HuH-7 (cell line): ENCODE measurements at regions not wholly inside any gene's neighbourhood (a gene's known extent, or its start where the extent isn't known, plus 50 kb on each side); places are given as distances from the start of the nearest gene placed in this dataset.
A peak's percentile ranks its signal among the peaks of the same experiment; 100 is the strongest.
"Not testable (repeated sequence)": the region's sequence is repeated elsewhere in the genome, so short reads cannot be mapped to it uniquely, and the experiment has no call there.

ENCODE experiments used
- DNase-seq: peaks from one replicate; pipeline ENCODE4 v3.0.0; 2011; ENCODE audit warnings: low spot score

DNA sequence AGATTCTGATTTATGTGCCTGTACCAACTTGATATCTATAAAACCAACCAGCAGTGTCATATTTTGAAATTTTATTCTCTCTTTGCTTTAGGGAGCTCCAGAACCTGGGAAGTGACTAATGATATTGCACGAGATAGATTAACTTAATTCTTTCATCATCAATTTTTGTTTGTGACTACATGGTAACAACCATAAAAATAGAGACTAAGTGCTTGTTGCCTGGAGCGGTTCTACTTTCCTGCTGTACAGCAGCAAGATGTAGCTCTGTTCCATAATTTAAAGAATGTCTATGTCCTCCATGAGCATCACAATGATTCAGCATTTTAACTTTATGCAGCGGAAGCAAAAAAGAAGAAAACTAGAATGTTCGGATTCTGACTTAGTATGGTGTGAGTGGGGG lies 275.6 kb downstream of the KLF5 start:
- no peak for DNase-seq

- DNase-seq: no peak
Measured at GRCh38 chr13:73331556-73331955, 272.8 kb downstream of the KLF5 start.

GRCh38 chr13:73329355-73329754 lies 270.6 kb downstream of the KLF5 start:
- DNase-seq: no peak

DNA sequence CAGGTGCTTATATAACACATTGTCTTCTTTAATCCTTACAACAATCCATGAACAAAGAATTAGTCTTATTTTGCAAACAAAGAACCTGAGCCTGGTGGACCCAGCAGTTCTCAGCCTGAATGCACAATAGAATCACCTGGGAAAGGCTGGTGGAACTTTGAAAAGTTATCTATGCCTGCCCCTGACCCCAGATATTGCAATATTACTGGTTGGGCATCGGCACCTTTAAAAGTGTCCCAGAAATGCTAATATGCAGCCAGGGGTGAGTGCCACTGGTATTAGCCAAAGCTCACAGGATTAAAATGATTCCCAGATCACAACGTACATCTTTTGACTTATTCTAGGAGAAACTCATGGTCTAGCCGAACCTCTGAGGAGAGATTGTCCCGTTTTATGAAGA lies 268.8 kb downstream of the KLF5 start:
- DNase-seq: no peak

GRCh38 chr13:73325723-73326558 lies 267.1 kb downstream of the KLF5 start:
- peak; percentile 16 for DNase-seq

DNA sequence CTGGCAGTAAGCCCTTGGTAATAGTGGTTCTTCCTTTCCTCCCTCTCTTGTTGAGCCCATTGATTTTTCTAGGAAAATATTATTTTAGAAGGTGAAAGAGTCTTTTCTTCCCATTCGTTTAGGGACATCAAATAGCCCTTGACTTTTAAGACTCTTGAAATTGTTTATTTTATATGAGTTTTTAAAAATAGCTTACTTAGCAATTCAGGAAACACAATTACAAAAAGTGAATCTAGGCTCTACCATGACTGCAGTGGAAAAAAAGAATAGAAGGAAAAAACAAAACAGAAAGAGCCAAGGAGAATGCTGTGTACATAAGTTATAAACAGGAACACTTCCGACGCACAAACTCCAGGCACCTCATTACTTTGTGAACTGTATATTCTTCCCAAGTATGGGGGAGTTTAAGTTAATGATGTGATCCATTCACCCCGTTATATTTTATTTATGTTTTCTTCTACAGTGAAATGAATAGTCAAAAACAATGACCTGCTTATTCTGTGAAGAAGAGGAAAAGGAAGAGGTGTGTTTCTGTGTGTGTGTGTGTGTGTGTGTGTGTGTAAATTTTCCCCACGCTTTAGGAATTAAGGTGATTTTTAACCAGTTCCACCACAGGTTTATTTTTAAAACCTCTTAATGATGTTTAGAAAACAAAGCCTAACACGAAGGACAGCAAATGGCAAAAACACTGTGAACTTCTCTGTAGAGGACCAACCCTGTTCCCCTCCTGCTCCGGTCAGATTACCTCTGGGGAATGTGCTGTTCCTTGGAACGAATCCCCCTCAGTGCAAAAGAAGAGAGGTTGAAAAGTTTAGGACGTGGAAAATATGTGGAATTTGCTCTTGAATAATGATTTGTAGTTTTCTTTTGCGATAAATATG lies 266.3 kb downstream of the KLF5 start:
- no peak for DNase-seq

DNA sequence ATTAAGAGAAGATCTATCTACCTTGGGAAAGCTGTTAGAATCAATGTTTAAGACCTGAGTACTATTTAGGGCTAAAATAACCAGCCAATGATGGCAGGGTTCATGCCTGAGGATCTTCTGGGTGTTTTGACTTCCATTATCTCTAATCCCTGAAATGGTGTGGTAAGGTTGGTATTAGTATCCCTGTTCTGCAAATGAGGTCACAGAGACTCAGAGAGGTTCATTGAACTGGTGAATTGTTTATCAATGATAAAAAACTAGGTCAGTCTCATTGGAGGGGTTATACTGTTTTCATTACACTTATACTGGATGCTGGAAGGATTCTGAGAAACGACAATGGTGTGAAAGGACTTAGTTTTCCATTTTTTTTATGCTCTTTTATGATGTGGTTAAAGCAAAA lies 264.8 kb downstream of the KLF5 start:
- DNase-seq: no peak

- no peak for DNase-seq
Measured at GRCh38 chr13:73321043-73321442, 262.2 kb downstream of the KLF5 start.

GRCh38 chr13:73317140-73317539 lies 258.3 kb downstream of the KLF5 start:
- DNase-seq: no peak

- no peak for DNase-seq
Measured at GRCh38 chr13:73310366-73310765, 251.6 kb downstream of the KLF5 start.

DNA sequence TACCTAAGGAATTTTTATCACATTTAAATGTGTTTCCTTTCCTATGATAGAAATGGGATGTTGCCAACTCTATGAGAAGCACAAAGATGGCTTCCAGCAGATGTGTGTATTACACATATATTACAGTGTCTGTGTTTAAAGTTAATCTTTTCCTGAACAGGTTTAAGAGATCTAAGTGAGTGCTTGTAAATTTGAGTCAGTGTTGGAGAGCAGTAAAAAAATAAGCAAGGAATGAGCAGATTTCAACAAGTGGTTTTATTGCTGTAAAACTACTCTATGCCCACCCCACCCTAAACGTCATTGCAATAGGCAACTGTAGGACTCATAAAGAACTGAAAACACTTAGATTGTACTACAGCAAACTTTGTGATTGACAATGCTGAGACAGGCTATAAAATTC lies 248.7 kb downstream of the KLF5 start:
- DNase-seq: no peak

GRCh38 chr13:73306688-73307087 lies 247.9 kb downstream of the KLF5 start:
- no peak for DNase-seq

DNA sequence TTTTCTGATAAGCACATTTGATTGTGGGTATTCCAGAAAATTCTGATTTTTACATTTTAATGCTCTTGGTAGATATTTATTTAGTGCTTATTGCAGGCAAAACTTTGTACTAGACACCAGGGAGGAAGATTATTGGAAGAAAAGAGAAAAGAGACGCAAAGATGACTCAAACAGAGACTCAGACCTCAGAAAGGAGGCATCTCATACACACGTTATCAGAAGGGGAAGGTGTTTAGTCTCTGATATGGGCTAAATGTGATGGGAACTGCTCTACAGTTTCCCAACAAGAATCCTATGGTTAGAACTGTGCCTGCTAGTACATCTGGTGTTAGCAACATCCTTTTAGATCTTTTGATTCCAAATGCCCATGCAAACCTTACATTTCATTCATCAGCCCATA lies 245.6 kb downstream of the KLF5 start:
- DNase-seq: no peak

DNA sequence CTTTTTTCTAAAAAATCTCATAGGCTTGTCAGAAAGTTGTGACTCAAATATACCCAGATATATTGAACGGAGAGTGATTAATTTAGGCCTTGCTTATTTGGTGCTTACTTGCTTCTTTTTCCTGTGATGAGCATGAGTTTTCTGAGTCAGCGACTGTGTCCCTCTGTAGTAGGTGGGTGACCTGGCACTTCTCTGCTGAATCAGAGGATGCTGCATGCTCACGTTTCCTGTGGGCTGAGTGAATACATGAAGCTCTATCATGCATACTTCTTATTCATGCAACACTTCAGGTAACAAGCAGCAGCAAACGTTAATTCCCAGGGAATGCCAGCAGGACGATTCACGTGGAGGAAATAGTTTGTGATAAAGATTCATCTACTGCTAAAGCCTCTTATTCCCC lies 245.0 kb downstream of the KLF5 start:
- no peak for DNase-seq

- not testable (repeated sequence) for DNase-seq
Measured at GRCh38 chr13:73301622-73302021, 242.8 kb downstream of the KLF5 start.

GRCh38 chr13:73300718-73301425 lies 242.1 kb downstream of the KLF5 start:
- DNase-seq: peak; percentile 15

DNA sequence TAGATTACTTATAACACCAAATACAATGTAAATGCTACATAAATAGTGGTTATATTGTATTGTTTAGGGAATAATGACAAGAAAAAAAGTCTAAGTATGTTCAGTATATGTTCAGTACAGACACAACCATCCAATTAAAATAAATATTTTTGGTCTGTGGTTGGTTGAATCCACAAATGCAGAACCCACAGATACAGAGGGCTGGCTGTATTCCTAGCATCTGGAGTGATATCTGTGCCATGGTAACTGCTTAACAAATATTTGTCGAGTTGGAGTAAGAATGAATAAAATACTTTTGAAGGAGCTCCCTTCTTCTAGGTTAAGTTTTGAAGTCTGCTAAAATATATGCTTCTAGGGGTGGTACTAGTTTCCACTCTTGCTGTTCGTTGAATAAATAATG lies 241.0 kb downstream of the KLF5 start:
- no peak for DNase-seq

- no peak for DNase-seq
Measured at GRCh38 chr13:73293913-73294523, 235.2 kb downstream of the KLF5 start.

DNA sequence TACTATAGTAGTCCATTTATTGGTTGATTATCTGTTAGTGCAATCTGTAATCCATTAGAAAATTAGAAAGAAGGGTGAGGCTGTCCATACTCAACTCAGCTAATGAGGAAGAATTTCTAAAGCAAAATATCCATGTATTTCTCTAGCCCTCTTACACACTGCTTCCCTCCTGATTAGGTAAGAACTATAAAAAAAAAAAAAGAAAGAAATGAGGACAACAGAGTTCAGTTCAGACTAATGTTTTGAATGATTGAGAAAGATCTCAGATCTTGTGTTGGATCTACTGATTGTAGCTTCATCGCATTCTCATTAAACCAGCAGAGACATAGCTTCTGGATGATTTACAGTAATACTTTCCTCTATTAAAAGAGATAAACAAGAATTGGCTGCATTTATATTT lies 233.3 kb downstream of the KLF5 start:
- DNase-seq: no peak

GRCh38 chr13:73290844-73291243 lies 232.0 kb downstream of the KLF5 start:
- no peak for DNase-seq

GRCh38 chr13:73288596-73288995 lies 229.8 kb downstream of the KLF5 start:
- DNase-seq: no peak

DNA sequence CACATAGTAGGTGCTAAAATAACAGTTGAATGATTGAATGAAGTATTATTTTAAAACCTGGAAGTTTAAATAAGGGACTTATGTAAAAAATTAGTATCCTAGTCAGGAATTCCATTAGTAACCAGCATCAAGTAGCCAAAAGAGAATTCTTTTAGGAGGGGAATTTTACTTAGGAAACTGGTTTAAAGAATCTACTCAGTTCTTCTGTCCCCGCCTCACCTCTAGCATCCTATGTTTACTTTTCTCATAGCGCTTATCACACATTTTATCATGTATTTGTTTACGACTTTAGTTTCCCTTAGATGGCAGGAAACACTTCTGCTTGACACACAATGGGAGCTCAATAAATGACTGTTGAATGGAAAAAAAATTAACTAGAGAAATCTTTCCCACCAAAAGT lies 229.0 kb downstream of the KLF5 start:
- no peak for DNase-seq
